HG03457 (cell line): ENCODE measurements at regions not wholly inside any gene's neighbourhood (a gene's known extent, or its start where the extent isn't known, plus 50 kb on each side); places are given as distances from the start of the nearest gene placed in this dataset.

Experiments used
- ATAC-seq: cut with Tn5 transposase; IDR thresholded peaks from one replicate; pipeline ENCODE4 v1.9.1; 2021; ENCODE audit warnings: moderate number of reproducible peaks; ENCODE audit not compliant: unreplicated experiment

DNA sequence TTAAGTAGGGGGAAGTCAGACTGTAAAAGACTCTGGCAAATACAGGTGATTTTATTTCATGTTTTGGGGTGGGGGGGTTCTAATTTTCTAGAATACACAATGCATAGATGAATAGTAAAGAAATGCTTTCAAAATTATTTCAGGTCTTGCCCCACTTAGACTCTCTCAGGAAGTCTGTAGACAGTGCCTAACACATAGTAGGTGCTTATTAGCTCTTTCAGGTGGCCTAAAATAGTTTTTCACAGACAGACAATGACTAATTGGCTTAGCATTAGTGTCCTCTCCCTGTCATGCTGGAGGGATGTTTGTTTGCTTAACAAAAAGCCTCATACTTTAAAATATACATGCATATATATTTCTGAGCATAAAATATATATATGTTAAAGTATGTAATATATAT lies 366.0 kb downstream of the SOX9 start:
- no peak for ATAC-seq

DNA sequence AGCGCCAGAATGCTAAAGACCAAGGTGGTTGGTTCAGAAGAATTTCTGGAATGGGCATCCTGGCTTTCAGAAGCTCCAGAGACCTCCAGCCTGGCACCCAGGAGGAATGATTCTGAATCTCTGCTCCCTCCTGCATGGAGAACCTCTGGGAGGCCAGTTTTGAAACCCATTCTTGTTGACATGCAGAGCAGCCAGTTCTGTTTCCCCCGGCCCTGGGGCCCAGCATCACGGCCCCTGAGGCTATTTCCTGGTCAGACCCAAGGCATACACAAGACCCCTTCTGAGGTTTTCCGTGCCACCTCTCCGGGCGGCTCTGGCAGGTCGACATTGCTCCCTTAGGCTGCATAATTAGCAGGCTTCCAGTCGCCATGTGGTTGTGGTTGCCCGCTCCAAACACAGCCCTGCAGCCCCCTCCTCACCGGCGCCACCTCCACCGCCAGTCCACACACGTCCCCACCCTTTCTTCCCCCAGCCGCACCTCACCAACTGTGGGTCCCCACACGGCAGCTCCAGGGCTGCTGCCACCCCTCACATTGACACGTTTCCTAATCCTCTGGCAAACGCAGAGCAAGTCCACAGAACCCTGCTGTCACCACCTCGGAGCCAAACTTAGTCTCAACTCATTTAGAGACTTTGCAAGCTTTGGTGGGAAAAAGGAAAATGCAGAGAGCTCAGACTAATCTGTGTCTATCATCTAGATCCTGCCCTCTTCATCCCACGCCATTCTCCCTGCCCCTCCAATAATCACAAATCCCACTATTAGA lies 367.1 kb downstream of the SOX9 start:
- ATAC-seq, result no peak

DNA sequence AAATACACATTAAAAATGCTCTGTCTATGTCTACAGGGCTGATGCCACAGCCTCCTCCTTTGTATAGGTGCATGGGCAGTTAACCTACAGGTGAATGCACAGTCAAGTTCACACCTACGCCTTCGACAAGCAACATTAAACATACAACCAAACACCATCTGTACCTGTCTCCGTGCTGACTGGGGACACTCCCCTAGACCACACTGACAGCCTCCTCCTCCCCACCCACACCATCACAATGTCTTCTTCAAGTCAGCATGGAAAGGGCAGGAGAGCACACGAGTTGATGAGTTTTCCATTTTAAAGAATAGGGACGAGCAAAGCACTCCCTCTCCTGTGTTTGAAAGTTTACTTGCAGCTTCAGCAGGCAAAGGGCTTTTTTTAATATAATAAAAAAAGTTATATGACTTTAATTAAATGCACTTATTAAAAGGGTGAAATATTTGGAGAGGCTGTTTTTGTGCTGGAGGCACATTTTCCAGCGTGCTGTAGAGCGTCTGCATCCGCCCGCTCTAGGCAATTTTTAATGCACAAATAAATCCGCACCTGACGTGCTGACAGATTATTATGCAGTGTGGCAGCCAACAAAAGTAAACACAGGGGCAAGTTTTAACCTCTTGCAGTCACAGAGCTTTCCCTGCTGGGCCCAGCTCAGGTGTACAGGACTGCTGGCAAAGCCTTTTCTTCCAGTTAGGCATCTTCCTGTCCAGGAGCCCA lies 367.9 kb downstream of the SOX9 start:
- ATAC-seq, result no peak

DNA sequence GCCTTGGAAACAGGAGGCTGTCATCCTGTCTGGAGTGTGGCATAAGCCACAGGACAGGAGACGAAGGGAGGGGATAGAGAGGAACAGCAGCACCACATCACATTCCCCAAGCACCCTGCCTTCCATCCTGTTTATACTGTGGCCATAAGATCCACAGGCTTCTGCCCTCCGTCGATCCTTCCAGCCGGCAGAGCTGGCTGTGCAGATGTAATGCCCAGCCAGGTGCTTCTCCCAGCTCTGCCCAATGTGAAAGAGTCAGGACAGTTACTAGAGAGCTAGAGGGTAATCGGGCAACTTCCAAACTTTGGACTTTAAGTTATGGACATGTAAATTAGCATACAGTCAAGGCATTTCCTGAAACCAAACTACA lies 368.4 kb downstream of the SOX9 start:
- ATAC-seq, result no peak

DNA sequence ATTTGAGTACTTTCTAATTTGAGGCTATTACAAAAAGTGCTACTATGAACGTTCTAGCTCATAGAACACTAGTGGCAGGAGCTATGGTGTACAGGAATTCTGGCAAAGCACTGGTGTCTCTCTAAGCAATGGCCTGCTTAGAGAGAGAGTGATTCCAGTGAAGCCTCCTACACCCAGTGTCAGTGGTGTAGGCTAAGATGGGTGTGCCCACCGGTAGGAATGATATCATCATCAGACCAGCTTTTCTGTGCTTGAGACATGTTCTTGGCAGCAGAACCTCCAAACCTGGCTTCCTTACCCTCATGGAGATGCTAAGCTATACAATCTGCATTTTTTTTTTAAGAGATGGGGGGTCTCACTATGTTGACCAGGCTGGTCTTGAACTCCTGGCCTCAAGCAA lies 370.3 kb downstream of the SOX9 start:
- no peak for ATAC-seq

DNA sequence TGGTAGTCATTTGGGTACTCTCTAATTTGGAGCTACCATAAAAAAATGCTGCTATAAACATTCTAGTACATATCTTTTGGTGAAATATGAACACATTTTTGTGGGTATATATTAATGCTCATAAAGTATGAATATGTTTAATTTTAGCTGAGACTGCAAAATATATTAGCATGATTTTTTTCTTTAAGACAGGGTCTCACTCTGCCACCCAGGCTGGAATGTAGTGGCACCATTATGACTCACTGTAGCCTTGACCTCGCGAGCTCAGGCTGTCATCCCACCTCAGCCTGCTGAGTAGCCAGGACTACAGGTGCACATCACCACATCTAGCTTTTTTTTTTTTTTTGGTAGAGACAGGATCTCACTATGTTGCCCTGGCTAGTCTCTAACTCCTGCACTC lies 371.7 kb downstream of the SOX9 start:
- no peak for ATAC-seq

DNA sequence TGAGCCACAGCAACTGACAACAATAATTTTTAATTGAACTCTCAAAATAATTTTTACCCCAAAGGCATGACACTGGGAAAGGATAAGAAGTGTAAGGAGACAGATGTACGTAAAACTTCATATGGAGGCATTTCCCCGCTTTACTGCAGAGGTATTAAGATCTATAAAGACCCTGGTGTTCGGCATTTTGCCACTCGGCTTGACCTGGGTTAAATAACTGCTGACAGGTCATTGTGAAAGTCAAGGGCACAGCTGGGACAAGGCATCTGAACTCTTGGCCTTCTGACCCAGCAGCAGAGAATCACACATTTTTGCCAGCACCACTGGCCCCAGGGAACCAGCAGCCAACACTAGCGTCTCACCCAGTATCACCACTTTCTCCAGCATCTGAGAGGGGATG lies 372.1 kb downstream of the SOX9 start:
- ATAC-seq, result no peak

DNA sequence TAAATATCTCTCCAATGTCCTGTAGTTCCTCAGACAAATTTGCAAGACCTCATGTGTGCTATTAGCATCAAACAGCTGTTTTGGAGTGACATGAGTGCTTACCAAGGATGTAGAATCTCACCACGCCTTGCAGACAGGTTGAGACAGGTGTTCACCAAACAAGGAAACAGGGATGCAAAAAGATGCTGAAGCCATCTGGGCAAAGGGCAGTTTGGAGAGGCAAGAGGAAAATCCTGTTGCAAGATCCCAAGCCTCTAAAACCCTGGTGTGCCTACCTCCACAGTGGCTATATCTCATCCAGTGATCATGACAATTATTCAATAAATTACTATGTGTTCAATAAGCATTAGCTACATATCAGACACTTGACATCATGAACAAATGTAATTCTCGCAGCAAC lies 373.7 kb downstream of the SOX9 start:
- ATAC-seq, result no peak

DNA sequence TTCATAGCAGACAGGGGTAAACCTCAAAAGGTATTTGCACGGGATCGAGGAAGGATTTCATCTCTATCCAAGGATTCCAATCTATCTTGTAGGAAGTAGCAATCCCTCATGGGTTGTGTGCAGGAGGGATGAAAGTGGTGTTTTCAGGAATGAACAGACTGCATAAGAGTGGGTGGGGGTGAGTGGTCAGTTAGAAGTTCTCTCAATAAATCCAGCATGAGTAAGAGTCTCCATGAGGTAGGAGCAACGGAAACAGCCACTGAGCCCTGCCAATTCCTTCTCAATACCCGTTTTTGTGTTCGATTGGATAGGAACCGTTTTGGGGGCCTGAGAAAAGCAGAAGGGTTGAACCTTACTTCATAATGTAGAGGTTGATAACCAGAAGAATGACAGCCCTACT lies 375.6 kb downstream of the SOX9 start:
- no peak for ATAC-seq

DNA sequence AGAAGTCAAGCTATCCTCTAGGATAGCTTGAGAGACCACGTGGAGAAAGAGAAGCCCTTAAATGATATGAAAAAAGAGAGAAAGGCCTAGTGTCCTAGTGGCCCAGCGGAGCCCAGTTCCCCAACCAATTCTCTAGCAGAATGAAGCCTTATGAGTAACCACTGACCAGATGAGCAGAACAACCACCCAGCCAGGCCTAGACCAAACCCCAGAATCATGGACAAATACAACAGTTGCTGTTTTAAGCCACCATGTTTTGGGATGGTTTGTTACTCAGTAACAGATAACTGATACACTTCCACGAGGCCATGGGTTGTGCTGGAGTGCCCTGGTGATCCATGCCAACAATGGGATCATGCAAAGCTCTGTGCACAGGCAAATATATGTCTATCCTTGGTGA lies 377.1 kb downstream of the SOX9 start:
- no peak for ATAC-seq

DNA sequence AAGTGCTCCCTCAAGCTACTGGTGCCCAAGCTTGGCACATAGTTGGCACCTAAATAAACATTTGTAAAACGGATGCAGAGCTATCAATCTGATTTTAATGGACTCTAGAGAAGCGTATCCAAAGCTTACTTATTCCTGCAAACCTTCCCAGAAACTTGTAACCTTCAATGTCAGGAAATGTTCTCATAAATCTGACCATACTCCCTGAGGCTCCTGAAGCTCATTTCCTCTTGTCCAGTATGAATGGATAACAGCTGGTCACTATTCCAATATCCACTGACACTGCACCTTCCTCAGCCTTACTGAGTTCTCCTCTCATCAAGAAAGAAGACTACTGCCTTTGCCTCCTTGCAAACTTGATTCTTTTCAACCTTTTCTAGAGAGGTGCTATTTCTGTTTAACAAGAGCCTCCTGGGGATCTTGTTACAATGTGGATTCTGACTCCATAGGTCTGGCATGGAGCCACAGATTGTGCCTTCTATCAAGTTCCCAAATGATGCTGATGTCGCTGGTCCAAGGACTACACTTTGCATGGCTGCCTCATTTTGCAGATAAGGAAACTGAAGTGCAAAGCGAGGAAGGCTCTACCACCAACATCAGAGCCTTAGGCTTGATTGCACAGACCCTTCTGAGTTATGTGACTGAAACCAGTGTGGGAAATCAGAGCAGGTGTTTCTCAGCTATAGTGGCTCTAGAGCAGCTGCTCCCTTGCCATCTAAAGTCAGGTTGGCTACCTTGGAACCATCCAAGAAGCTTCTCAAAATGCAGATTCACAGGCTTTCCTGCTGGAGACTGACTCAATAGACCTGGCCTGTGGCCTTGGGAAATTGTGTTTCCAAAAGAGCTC lies 377.8 kb downstream of the SOX9 start:
- no peak for ATAC-seq

DNA sequence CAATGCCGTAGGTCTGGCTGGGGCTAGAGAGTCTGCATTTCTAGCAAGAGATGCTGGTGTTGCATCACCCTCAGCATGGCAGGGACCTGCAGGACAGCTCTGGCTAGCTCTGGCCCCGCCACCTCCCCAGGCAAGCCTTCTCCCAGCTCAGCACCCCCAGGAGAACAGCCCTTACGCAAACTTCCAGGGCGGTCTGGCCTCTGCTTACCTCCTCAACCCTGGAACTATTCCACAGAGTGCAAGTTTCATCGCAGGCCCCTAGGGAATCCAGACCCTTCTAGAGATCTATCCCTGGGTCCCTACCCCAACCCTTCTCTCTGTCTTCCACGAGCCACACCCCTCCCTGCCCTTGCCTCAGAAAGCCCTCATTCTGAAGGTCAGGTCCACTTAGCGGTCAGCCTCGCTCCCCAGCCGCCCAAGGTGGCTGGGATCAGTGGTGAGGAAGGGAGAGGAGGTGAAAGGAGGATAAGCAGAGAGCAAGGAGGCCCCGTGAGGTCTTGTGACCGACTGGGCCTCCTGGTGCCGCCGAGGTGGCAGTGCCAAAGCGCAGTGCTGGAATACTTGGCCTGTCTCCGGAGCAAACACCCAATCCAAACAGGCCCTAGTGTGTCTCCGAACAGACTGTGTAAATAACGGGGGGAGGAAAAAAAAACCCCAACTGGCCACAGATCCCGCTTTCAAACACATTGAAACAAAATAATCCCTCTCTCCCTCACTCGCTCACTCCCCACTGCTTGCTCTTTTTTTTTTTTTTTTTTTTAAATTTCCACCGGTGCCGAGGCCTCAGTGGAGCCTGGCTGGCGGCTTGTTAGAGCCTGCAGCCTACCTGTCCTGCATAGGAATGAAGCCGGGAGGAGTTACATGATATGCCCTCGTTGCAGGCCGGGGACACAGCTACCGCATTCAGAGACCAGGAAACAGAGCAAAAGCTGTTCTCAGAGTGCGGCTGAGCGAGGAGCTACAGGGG lies 380.9 kb downstream of the SOX9 start:
- ATAC-seq, result no peak

DNA sequence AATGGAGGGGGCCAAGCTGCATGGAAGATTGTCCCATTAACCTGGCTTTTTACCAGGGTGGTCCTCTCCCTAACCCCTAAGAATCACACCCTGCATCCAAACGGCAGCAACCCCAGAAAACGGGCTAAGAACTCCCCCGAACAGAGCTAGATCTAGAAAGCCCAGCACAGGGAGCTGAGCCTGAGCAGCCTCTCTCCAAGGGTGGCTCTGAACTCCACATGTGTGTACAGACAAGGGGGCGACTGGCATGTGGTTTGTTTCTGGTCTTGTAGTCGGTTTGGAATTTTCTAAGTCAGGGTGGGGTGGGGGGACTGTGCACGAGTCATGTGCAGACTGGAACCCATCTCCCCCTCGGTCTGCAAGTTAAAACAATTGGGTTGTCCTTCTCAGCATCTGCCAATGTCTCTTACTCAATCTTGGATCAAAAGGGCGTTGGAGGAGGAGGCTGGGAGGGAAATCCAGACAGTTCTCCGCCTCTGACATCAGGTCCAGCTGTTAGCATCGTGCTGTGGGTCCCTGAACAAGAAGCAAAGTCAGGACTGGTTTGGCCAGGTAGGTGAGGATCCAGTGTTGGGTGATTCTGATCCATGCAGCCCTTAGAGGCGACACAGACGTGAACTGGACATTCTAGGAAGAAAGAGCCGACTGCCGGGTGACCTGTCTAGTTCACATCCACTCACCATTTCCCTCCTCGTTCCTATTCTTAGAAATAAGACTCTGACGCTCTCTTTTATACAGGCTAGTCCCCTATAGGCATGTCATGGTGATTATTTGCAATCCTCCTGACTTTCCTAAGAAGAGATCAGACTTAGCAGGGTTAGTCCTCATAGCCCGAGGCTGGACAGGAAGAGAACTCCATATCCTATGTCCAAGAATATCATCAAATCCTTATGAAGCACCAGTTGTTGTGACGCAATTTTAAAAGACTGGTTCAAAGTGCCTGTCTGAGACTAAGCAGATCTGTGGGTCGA lies 381.8 kb downstream of the SOX9 start:
- ATAC-seq, result no peak

DNA sequence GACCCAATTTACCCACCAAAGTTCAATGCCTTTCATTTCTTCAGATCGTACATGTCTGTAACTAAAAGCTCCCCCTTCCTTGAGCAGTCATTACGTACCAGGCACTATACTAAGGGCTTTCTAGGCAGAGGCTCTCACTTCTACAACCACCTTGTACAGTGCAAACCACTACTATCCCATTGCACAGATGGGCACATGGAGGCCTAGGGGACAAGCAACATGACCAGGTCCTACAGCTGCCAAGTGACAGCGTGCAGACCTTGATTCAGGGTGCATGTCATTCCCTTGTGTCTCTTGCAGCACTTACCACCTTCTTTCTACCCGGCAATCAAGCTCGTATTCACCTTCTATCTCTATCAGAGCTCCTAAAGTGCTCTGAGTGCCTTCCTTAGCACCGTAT lies 382.7 kb downstream of the SOX9 start:
- ATAC-seq, result no peak

DNA sequence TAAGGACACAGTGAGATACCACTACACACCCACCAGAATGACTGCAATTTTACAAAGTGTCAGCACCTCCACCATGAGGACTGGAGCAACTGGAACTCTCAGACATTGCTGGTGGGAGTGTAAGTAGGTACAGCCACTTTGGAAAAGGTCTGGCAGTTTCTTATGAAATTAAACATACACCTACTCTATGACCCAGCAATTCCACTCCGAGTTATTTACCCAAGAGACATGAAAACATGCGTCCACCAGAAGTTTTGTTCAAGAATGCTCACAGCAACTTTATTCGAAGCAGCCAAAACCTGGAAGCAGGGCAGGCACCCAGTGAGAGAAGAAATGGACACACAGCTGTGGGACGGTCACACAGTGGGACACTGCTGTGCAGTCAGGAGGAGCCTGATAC lies 384.0 kb downstream of the SOX9 start:
- ATAC-seq, result no peak

DNA sequence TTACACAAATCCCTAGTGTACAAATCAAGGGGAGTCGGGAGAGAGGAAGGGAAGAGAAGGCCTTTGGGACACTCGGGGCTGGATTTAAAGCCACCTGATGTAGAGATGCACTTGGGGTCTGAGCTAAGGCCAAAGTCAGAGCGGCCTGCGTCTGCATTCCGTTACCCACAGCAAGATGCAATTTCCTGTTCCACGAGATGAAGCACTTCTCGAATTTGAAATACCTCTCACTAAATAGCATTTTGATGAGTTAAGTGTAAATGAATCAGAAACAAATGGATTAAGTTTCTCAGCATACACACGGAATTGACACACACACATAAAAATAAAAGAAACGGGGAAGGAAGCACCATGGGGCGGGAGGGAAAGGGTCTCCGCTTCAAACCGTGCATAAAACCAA lies 386.0 kb downstream of the SOX9 start:
- ATAC-seq, result no peak

DNA sequence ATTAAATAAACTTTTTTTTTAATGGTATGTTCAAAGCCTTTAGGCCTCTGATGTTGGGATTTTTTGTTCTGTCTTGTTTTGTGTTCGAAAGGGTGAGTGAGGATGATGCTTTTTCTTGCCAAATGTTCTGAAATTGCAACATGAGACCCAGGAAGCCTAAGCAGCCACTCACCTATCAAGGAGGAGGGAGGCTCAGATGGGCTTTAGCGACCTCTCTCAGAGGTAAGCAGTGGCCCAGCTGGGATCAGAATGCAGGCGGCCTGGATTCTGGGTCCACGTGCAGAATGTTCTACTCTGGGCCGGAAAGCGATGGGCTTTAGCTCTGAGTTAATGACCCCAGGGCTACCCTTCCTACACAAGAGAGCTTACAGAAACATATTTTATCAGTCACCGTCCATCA lies 386.6 kb downstream of the SOX9 start:
- no peak for ATAC-seq

DNA sequence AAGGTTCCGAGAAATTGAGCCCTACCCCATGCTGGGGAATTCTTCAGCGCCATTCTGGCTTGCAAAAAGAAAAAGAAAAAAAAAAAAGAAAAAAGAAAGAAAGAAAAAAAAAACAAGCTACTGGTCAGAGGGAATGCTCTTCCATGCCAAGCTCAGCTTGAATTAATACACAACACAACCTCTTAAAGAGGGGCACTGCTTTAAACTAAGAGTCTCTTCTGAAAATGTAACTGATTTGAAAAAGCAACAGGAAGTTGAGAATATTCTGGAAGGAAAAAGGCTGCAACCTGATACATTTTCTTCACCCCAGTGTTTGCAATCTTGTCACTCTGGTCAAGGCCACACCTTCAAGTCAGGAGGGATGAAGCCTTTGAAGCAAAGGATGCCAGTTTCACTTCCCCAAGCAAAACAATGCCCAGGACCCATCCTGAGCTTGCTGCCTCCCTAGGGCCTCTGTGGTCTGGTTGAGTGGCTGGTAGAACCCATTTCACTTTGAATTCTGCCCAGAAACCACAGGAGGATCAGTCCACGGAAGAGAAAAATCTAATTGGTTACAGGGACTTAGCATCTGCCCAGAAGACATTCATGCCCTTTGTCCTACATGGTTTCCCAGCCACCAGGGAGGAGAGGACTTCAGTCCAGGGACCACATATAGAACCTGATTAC lies 389.7 kb downstream of the SOX9 start:
- ATAC-seq, result peak; percentile 80

DNA sequence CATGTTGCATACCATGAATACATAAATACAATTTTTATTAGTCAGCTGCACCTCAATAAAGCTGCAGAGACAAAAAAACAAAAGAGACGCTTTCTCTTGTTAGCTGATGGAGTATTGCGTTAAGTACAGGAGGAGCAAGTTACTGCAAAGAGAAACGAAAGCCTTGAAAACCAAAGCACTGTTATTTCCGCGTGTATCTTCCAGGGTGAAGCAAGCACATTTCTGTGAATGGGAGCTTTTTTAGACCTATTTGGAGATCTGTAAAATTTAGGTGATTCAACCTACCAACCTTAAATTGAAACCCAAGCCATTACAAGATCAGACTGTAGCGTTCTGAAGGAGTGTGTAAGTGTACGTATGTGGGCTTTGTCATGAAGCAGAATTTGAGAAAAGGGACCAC lies 390.4 kb downstream of the SOX9 start:
- ATAC-seq, result no peak
